ENCODE measurements at regions not wholly inside any gene's neighbourhood (a gene's known extent, or its start where the extent isn't known, plus 50 kb on each side); places are given as distances from the start of the nearest gene placed in this dataset.

DNA sequence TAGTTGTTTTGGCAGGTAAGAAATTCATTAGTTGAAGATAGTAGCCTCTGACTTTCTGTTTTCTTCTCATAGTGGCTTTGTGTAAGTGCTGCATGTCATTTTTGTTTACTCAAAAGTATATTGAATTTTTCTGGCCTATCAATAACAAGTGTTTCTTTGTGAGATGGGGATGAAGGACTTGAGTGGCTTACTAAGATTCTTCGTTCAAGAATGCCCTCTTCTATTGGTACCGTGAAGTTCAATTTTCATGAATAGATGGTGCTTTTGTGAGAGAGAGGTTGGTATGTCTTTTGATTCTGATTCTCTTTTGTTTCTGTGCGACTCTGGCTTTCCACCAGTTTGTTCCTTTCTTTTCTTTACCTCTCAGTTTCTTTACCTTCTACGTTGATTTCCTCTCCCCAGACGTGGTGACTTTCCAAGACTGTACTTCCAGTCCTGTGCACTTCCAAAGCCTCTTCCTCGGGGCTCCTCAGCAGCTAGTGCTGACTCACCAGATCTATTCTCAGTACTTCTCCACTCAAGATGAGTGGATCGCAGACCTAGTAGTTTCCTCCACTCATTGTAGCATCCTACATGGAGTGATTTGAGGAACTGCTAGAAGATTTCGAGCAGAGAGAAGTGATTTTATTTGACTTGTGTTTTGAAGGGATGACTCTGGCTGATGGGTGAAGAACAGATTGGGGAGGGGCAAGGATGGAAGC is 82.0 kb upstream of the EPHB3 start:
- POLR2A ChIA-PET = no interaction called here
- no peak overlapping the region for H3K4me3 ChIP-seq
- CTCF ChIA-PET = no interaction called here
- H4K20me1 ChIP-seq (ENCODE audit: control insufficient read depth, insufficient read depth) = no peaks in the 10 kb centered on the region
- DNase-seq (ENCODE audit: low read depth, low spot score) = no peak
- H3K4me1 ChIP-seq (ENCODE audit: control insufficient read depth, insufficient read depth, low read length) = no peaks in the 10 kb centered on the region
- RAD21 ChIA-PET (ENCODE audit: unreplicated experiment) = no interaction called here
- H3K9me3 ChIP-seq (replicated peaks; ENCODE audit: control insufficient read depth, insufficient read depth, low read length) = no peaks in the 10 kb centered on the region
- no peak overlapping the region for H3K27ac ChIP-seq (ENCODE audit: control insufficient read depth, insufficient read depth)
- no peak overlapping the region for H2AFZ ChIP-seq (ENCODE audit: control insufficient read depth, low read depth, low read length)
- no TSS peak for BruUV-seq (replicated peaks)
- SMC1A ChIA-PET (ENCODE audit: uncharacterized antibody, unreplicated experiment) = no interaction called here
- intact Hi-C loops (cut with micrococcal nuclease; ENCODE audit: unreplicated experiment) (no loop called here), in situ Hi-C loops (cut with MboI) (no loop called here)
- no peak overlapping the region for H3K4me2 ChIP-seq (ENCODE audit: control insufficient read depth, insufficient read depth)
- FAIRE-seq = no peak
- TF ChIP-seq RELA (IDR thresholded peaks at IDR 0.05; ENCODE audit: borderline replicate concordance, partially characterized antibody) = no peak
- no peak overlapping the region for H3K9ac ChIP-seq (ENCODE audit: control insufficient read depth, insufficient read depth, low read length)
- H3K27me3 ChIP-seq (replicated peaks in 1 of 2; ENCODE audit: control insufficient read depth in 2 of 2, insufficient read depth in 2 of 2, low read length in 1 of 2) = peaks cover 0 to 3% of the 10 kb centered on the region in 2 experiments; a peak in 2 of 4 replicates
- H3K79me2 ChIP-seq (ENCODE audit: control insufficient read depth, insufficient read depth, low read length) = no peaks in the 10 kb centered on the region
- ATAC-seq = no peak
- 36% methylated on average over 8 of the region's 8 CpGs for WGBS (ENCODE audit: insufficient coverage, insufficient replicate concordance, low lambda C conversion rate, missing lambda C conversion rate)
- H3K36me3 ChIP-seq (ENCODE audit: control insufficient read depth in 2 of 2, insufficient read depth in 2 of 2, low read length in 1 of 2) = no peaks in the 10 kb centered on the region

DNA sequence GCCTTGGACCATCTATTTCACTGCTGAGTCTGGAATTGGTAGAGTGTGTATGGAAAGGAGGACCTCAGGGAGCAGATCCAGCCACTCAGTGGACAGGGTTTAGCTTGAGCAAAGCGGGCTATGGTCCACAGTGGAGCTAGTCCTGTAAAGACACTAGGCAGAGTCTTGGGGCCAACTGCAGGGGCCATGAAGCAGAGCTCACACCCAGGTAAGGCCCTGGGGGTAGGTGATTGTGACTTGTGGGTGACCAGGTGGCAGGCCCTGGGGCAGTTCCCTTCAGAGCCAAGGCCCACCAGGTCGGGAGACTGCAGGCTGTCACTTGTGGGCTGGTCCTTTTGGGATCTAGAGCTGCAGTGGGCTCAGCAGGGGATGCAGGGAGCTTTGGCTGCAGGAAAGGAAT is 80.8 kb upstream of the EPHB3 start:
- ChIA-PET POLR2A (no interaction called here), RAD21 (ENCODE audit: unreplicated experiment) (no interaction called here), SMC1A (ENCODE audit: uncharacterized antibody, unreplicated experiment) (no interaction called here), CTCF (interaction anchor here (1.7 to 2.3 kb wide), 2 partner anchors 35 to 109 kb away, joined by 4 to 5 read pairs; no protein-coding TSS in a partner anchor)
- Histone ChIP-seq H3K79me2 (ENCODE audit: control insufficient read depth, insufficient read depth, low read length) (no peaks in the 10 kb centered on the region), H3K9me3 (replicated peaks; ENCODE audit: control insufficient read depth, insufficient read depth, low read length) (no peaks in the 10 kb centered on the region), H3K9ac (ENCODE audit: control insufficient read depth, insufficient read depth, low read length) (no peak overlapping the region), H3K4me3 (no peak overlapping the region), H3K36me3 (ENCODE audit: control insufficient read depth in 2 of 2, insufficient read depth in 2 of 2, low read length in 1 of 2) (no peaks in the 10 kb centered on the region), H3K27me3 (replicated peaks in 1 of 2; ENCODE audit: control insufficient read depth in 2 of 2, insufficient read depth in 2 of 2, low read length in 1 of 2) (no peaks in the 10 kb centered on the region; a peak in 3 of 4 replicates), H3K4me2 (ENCODE audit: control insufficient read depth, insufficient read depth) (no peak overlapping the region), H4K20me1 (ENCODE audit: control insufficient read depth, insufficient read depth) (no peaks in the 10 kb centered on the region), H2AFZ (ENCODE audit: control insufficient read depth, low read depth, low read length) (no peak overlapping the region), H3K4me1 (ENCODE audit: control insufficient read depth, insufficient read depth, low read length) (no peaks in the 10 kb centered on the region), H3K27ac (ENCODE audit: control insufficient read depth, insufficient read depth) (no peak overlapping the region)
- FAIRE-seq (no peak), DNase-seq (ENCODE audit: low read depth, low spot score) (no peak), ATAC-seq (no peak)
- intact Hi-C loops (cut with micrococcal nuclease; ENCODE audit: unreplicated experiment) (no loop called here), in situ Hi-C loops (cut with MboI) (no loop called here)
- no TSS peak for BruUV-seq (replicated peaks)
- 17% methylated on average over 2 of the region's 2 CpGs for WGBS (ENCODE audit: insufficient coverage, insufficient replicate concordance, low lambda C conversion rate, missing lambda C conversion rate)
- TF ChIP-seq SMAD1 (IDR thresholded peaks at IDR 0.05; ENCODE audit: low read depth, partially characterized antibody) = no peak
- no peak for TF ChIP-seq RBBP5 (conservative IDR thresholded peaks at IDR 0.05)
- no peak for TF ChIP-seq GATAD2B (conservative IDR thresholded peaks at IDR 0.05; ENCODE audit: low read depth)
- no peak for TF ChIP-seq PML (IDR thresholded peaks at IDR 0.05; ENCODE audit: low read length)
- TF ChIP-seq YBX1 (IDR thresholded peaks at IDR 0.05) = no peak
- TF ChIP-seq, protein P1, sequence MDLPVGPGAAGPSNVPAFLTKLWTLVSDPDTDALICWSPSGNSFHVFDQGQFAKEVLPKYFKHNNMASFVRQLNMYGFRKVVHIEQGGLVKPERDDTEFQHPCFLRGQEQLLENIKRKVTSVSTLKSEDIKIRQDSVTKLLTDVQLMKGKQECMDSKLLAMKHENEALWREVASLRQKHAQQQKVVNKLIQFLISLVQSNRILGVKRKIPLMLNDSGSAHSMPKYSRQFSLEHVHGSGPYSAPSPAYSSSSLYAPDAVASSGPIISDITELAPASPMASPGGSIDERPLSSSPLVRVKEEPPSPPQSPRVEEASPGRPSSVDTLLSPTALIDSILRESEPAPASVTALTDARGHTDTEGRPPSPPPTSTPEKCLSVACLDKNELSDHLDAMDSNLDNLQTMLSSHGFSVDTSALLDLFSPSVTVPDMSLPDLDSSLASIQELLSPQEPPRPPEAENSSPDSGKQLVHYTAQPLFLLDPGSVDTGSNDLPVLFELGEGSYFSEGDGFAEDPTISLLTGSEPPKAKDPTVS (IDR thresholded peaks at IDR 0.05; ENCODE audit: low read depth, low read length) = no peak
- TF ChIP-seq, protein P2, sequence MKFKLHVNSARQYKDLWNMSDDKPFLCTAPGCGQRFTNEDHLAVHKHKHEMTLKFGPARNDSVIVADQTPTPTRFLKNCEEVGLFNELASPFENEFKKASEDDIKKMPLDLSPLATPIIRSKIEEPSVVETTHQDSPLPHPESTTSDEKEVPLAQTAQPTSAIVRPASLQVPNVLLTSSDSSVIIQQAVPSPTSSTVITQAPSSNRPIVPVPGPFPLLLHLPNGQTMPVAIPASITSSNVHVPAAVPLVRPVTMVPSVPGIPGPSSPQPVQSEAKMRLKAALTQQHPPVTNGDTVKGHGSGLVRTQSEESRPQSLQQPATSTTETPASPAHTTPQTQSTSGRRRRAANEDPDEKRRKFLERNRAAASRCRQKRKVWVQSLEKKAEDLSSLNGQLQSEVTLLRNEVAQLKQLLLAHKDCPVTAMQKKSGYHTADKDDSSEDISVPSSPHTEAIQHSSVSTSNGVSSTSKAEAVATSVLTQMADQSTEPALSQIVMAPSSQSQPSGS (IDR thresholded peaks at IDR 0.05; ENCODE audit: low read length) = no peak
- TF ChIP-seq YY1 (IDR thresholded peaks at IDR 0.05; ENCODE audit: low read depth, low read length) = no peak
- TF ChIP-seq MYB (IDR thresholded peaks at IDR 0.05; ENCODE audit: borderline replicate concordance, low read depth, low read length) = no peak
- no peak for TF ChIP-seq NRF1 (conservative IDR thresholded peaks at IDR 0.05; ENCODE audit: low read depth, low read length)
- no peak for TF ChIP-seq ZSCAN29 (IDR thresholded peaks at IDR 0.05)
- no peak for TF ChIP-seq BHLHE40 (IDR thresholded peaks at IDR 0.05; ENCODE audit: borderline replicate concordance in 1 of 2, low read depth in 2 of 2, low read length in 1 of 2)
- TF ChIP-seq, protein P3, sequence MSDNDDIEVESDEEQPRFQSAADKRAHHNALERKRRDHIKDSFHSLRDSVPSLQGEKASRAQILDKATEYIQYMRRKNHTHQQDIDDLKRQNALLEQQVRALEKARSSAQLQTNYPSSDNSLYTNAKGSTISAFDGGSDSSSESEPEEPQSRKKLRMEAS (IDR thresholded peaks at IDR 0.05; ENCODE audit: low read depth, low read length) = no peak
